ENCODE measurements at regions not wholly inside any gene's neighbourhood (a gene's known extent, or its start where the extent isn't known, plus 50 kb on each side); places are given as distances from the start of the nearest gene placed in this dataset.

DNA sequence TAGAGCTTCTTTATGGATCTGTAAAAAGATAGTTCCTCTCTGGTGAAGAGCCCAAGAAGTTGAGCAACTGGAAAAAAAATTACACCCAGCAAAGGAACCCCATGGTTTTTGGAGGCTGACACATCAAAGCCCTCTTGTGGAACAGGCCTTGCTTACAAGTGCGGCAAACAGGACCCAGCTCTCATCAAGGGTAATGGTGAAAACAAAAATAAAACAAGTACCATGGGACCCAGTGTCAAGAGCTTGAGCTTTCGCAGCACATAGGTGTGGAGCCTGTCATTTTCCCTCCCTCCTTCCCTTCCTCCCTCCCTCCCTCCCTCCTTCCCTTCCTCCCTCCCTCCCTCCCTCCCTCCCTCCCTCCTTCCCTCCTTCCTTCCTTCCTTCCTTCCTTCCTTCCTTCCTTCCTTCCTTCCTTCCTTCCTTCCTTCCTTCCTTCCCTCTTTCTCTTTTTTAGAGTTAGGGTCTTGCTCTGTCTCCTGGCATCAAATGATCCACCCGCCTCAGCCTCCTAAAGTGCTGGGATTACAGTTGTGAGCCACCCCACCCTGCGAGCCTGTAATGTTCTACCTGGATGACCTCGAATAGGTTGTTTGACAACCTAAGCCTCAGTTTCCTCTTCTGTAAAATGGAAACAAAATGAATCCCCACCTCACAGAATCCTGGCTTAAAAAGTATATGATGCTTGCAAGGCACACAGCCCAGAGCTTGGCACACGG is 114.3 kb upstream of the RPH3A start:
- TF ChIP-seq, protein P1, sequence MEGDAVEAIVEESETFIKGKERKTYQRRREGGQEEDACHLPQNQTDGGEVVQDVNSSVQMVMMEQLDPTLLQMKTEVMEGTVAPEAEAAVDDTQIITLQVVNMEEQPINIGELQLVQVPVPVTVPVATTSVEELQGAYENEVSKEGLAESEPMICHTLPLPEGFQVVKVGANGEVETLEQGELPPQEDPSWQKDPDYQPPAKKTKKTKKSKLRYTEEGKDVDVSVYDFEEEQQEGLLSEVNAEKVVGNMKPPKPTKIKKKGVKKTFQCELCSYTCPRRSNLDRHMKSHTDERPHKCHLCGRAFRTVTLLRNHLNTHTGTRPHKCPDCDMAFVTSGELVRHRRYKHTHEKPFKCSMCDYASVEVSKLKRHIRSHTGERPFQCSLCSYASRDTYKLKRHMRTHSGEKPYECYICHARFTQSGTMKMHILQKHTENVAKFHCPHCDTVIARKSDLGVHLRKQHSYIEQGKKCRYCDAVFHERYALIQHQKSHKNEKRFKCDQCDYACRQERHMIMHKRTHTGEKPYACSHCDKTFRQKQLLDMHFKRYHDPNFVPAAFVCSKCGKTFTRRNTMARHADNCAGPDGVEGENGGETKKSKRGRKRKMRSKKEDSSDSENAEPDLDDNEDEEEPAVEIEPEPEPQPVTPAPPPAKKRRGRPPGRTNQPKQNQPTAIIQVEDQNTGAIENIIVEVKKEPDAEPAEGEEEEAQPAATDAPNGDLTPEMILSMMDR (IDR thresholded peaks at IDR 0.05), result no peak
- TF ChIP-seq POLR2A (IDR thresholded peaks at IDR 0.05), result no peak
